ENCODE measurements at regions not wholly inside any gene's neighbourhood (a gene's known extent, or its start where the extent isn't known, plus 50 kb on each side); places are given as distances from the start of the nearest gene placed in this dataset.

GRCh38 chr21:35216996-35217395, 167.9 kb upstream of the RUNX1 start:
- intact Hi-C loops (cut with DNase I), result no loop called here
- Histone ChIP-seq H3K4me3 (ENCODE audit: low read length) (no peak overlapping the region), H3K27me3 (ENCODE audit: control insufficient read depth, insufficient read depth) (no peaks in the 10 kb centered on the region), H3K4me1 (ENCODE audit: control insufficient read depth, insufficient read depth, low read length) (no peaks in the 10 kb centered on the region), H3K9me3 (ENCODE audit: control insufficient read depth, low read length) (no peaks in the 10 kb centered on the region), H3K27ac (ENCODE audit: low read length) (no peak overlapping the region)
- WGBS, result 89% methylated on average over 1 of the region's 1 CpG
- no peak for DNase-seq
- no peak for ATAC-seq

- intact Hi-C loops (cut with DNase I), result no loop called here
Measured at GRCh38 chr21:35215870-35216269, 166.8 kb upstream of the RUNX1 start.

GRCh38 chr21:35212393-35213127, 163.5 kb upstream of the RUNX1 start:
- 51% methylated on average over 3 of the region's 3 CpGs for WGBS
- no peaks in the 10 kb centered on the region for H3K9me3 ChIP-seq (ENCODE audit: control insufficient read depth, low read length)
- intact Hi-C loops (cut with DNase I), result no loop called here
- H3K4me1 ChIP-seq (ENCODE audit: control insufficient read depth, insufficient read depth, low read length), result no peaks in the 10 kb centered on the region
- H3K27me3 ChIP-seq (ENCODE audit: control insufficient read depth, insufficient read depth), result no peaks in the 10 kb centered on the region
- H3K27ac ChIP-seq (ENCODE audit: low read length), result no peak overlapping the region
- H3K4me3 ChIP-seq (ENCODE audit: low read length), result no peak overlapping the region
- peak; percentile 16 to 27 for ATAC-seq
- DNase-seq, result peak in 1 of 3 donors; percentile 51

More at GRCh38 chr21:35215870-35216269, 166.8 kb upstream of the RUNX1 start:
- DNase-seq (no peak), ATAC-seq (no peak)
- WGBS, result 77% methylated on average over 1 of the region's 1 CpG
- no peak overlapping the region for H3K27ac ChIP-seq (ENCODE audit: low read length)
- H3K4me1 ChIP-seq (ENCODE audit: control insufficient read depth, insufficient read depth, low read length), result no peaks in the 10 kb centered on the region
- H3K9me3 ChIP-seq (ENCODE audit: control insufficient read depth, low read length), result no peaks in the 10 kb centered on the region
- no peak overlapping the region for H3K4me3 ChIP-seq (ENCODE audit: low read length)
- no peaks in the 10 kb centered on the region for H3K27me3 ChIP-seq (ENCODE audit: control insufficient read depth, insufficient read depth)

GRCh38 chr21:35211782-35212181, 162.7 kb upstream of the RUNX1 start:
- Histone ChIP-seq H3K27me3 (ENCODE audit: control insufficient read depth, insufficient read depth) (no peaks in the 10 kb centered on the region), H3K9me3 (ENCODE audit: control insufficient read depth, low read length) (no peaks in the 10 kb centered on the region), H3K4me3 (ENCODE audit: low read length) (no peak overlapping the region), H3K4me1 (ENCODE audit: control insufficient read depth, insufficient read depth, low read length) (no peaks in the 10 kb centered on the region), H3K27ac (ENCODE audit: low read length) (no peak overlapping the region)
- WGBS, result 60% methylated on average over 6 of the region's 6 CpGs
- no peak for DNase-seq
- ATAC-seq, result peak in 1 of 2 donors; percentile 38
- intact Hi-C loops (cut with DNase I), result no loop called here

DNA sequence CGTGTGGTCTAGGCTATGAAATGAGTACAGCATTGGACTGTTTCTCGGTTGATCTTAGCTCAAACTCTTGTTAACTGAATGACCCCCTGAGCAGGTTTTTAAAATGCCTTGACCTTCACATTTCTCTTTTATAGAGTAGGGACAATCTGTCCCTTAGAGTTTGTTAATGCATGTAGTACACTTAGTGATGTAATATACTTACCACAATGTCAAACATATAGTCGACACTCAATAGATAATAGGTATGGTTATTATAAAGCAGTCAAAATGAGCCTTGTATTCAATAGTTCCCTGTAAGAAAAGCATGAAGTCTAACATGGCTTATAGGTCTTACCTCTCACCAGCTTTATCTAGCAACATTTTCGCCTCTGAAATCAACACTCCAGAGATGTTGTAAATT, 161.0 kb upstream of the RUNX1 start:
- ATAC-seq (no peak), DNase-seq (no peak)
- Histone ChIP-seq H3K4me1 (ENCODE audit: control insufficient read depth, insufficient read depth, low read length) (peaks cover 4% of the 10 kb centered on the region), H3K27me3 (ENCODE audit: control insufficient read depth, insufficient read depth) (no peaks in the 10 kb centered on the region), H3K27ac (ENCODE audit: low read length) (no peak overlapping the region), H3K4me3 (ENCODE audit: low read length) (no peak overlapping the region), H3K9me3 (ENCODE audit: control insufficient read depth, low read length) (no peaks in the 10 kb centered on the region)
- intact Hi-C loops (cut with DNase I), result no loop called here
- 92% methylated on average over 4 of the region's 4 CpGs for WGBS

- Histone ChIP-seq H3K4me3 (ENCODE audit: low read length) (no peak overlapping the region), H3K4me1 (ENCODE audit: control insufficient read depth, insufficient read depth, low read length) (peaks cover 5% of the 10 kb centered on the region), H3K27me3 (ENCODE audit: control insufficient read depth, insufficient read depth) (no peaks in the 10 kb centered on the region), H3K27ac (ENCODE audit: low read length) (no peak overlapping the region), H3K9me3 (ENCODE audit: control insufficient read depth, low read length) (no peaks in the 10 kb centered on the region)
- no peak for DNase-seq
- peak in 1 of 2 donors; percentile 14 for ATAC-seq
- 61% methylated on average over 7 of the region's 7 CpGs for WGBS
- intact Hi-C loops (cut with DNase I), result loop anchor here in 1 of 4 donors (10.0 kb wide), 1 partner anchor 314 kb away; no protein-coding TSS in a partner anchor
Measured at GRCh38 chr21:35208810-35209517, 159.9 kb upstream of the RUNX1 start.

DNA sequence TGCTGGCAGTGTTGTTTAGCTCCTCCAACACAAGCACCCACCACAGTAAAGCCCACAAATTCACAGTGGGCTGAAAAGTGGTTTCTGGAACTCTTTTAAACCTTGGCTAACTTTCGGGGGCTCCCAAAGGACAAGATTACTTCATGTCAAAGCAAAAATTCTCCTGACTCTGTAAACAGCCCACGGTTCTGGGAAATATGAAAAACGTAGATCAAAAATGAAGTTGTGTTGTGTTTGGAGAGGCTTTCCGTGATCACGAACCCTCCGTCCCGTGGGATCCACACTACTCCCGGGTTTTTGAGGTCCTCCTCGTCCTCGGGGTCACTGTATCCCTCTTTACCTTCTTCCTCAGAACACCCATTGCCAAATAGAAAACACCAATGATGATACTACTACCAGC, 159.0 kb upstream of the RUNX1 start:
- Histone ChIP-seq H3K27ac (ENCODE audit: low read length) (peak overlapping the region; percentile 59), H3K27me3 (ENCODE audit: control insufficient read depth, insufficient read depth) (no peaks in the 10 kb centered on the region), H3K9me3 (ENCODE audit: control insufficient read depth, low read length) (no peaks in the 10 kb centered on the region), H3K4me3 (ENCODE audit: low read length) (no peak overlapping the region), H3K4me1 (ENCODE audit: control insufficient read depth, insufficient read depth, low read length) (peaks cover 5% of the 10 kb centered on the region)
- peak in 1 of 2 donors; percentile 35 for ATAC-seq
- 59% methylated on average over 10 of the region's 10 CpGs for WGBS
- peak in 2 of 3 donors; percentile 41 to 60 for DNase-seq
- intact Hi-C loops (cut with DNase I), result loop anchor here in 1 of 4 donors (10.0 kb wide), 1 partner anchor 313 kb away; no protein-coding TSS in a partner anchor

DNA sequence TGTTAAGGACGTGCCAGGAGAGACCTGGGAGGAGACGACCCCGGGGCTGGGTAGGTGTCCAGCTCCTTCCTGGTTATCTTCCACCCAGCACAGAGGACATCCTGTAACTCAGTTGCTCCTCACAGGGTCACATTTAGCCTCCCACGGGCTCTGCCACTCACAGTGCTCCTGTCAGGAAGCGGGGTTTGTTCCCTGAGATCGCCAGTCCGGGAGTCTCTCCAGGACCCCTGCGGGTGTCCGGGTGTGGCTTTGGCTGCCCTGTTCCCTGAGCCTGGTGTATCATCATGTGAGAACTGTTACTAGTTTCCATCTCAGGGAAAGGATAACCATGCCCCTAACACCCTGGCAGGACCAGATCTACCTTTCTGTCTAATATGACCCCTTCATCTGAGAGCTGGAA, 158.2 kb upstream of the RUNX1 start:
- H3K9me3 ChIP-seq (ENCODE audit: control insufficient read depth, low read length), result no peaks in the 10 kb centered on the region
- ATAC-seq (no peak), DNase-seq (peak in 1 of 3 donors; percentile 62)
- H3K27ac ChIP-seq (ENCODE audit: low read length), result no peak overlapping the region
- H3K27me3 ChIP-seq (ENCODE audit: control insufficient read depth, insufficient read depth), result no peaks in the 10 kb centered on the region
- H3K4me1 ChIP-seq (ENCODE audit: control insufficient read depth, insufficient read depth, low read length), result peaks cover 5% of the 10 kb centered on the region
- intact Hi-C loops (cut with DNase I), result loop anchor here in 1 of 4 donors (10.0 kb wide), 1 partner anchor 313 kb away; no protein-coding TSS in a partner anchor
- WGBS, result 71% methylated on average over 9 of the region's 9 CpGs
- no peak overlapping the region for H3K4me3 ChIP-seq (ENCODE audit: low read length)

GRCh38 chr21:35206141-35207125, 157.3 kb upstream of the RUNX1 start:
- H3K4me3 ChIP-seq (ENCODE audit: low read length), result no peak overlapping the region
- H3K27ac ChIP-seq (ENCODE audit: low read length), result no peak overlapping the region
- peaks cover 5% of the 10 kb centered on the region for H3K4me1 ChIP-seq (ENCODE audit: control insufficient read depth, insufficient read depth, low read length)
- WGBS, result 58% methylated on average over 11 of the region's 11 CpGs
- H3K9me3 ChIP-seq (ENCODE audit: control insufficient read depth, low read length), result no peaks in the 10 kb centered on the region
- peak in 1 of 3 donors; percentile 47 for DNase-seq
- no peaks in the 10 kb centered on the region for H3K27me3 ChIP-seq (ENCODE audit: control insufficient read depth, insufficient read depth)
- intact Hi-C loops (cut with DNase I), result loop anchor here in 1 of 4 donors (10.0 kb wide), 1 partner anchor 312 kb away; no protein-coding TSS in a partner anchor
- peak; percentile 5 to 11 for ATAC-seq

- peak; percentile 83 to 92 for ATAC-seq
- Histone ChIP-seq H3K27ac (ENCODE audit: low read length) (peak overlapping the region; percentile 32), H3K4me1 (ENCODE audit: control insufficient read depth, insufficient read depth, low read length) (peaks cover 5% of the 10 kb centered on the region), H3K27me3 (ENCODE audit: control insufficient read depth, insufficient read depth) (no peaks in the 10 kb centered on the region), H3K9me3 (ENCODE audit: control insufficient read depth, low read length) (no peaks in the 10 kb centered on the region), H3K4me3 (ENCODE audit: low read length) (peak overlapping the region; percentile 27)
- peak; percentile 88 to 91 (median 91) for DNase-seq
- 26% methylated on average over 19 of the region's 19 CpGs for WGBS
- intact Hi-C loops (cut with DNase I), result loop anchor here in 1 of 4 donors (10.0 kb wide), 1 partner anchor 310 kb away; no protein-coding TSS in a partner anchor
Measured at GRCh38 chr21:35204850-35205541, 155.9 kb upstream of the RUNX1 start.
